ENCODE measurements at regions not wholly inside any gene's neighbourhood (a gene's known extent, or its start where the extent isn't known, plus 50 kb on each side); places are given as distances from the start of the nearest gene placed in this dataset.

DNA sequence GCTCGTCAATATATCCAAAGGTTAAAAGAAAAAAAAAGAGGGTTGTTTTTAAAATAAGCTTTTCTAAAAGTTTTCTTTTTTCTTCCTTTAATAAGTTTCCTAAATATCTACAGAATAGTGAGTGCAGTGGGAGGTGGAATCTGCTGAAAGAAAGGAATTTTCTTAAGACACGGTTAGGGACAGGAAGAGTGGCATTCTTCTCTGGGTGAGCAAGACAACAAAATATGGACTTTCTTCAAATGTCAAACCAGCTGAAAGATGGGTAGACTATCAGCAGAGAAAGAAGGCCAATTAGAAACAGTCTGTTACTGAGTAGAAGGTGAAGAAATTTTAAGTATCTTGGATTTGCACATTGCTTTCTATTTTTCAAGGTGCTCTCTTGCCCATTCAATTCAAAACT, 222.7 kb upstream of the PIK3C3 start:
- no peaks in the 10 kb centered on the region for H3K27me3 ChIP-seq
- no peak for ATAC-seq (ENCODE audit: low FRiP score in 2 of 2)
- DNase-seq = no peak
- H3K4me1 ChIP-seq = no peaks in the 10 kb centered on the region
- H3K36me3 ChIP-seq = no peaks in the 10 kb centered on the region
- no peaks in the 10 kb centered on the region for H3K9me3 ChIP-seq
- no peak overlapping the region for H3K27ac ChIP-seq
- H3K4me3 ChIP-seq = no peak overlapping the region
- no peak for TF ChIP-seq CTCF (IDR thresholded peaks at IDR 0.05)
- no peak for TF ChIP-seq POLR2AphosphoS5 (IDR thresholded peaks at IDR 0.05)
- TF ChIP-seq POLR2A (IDR thresholded peaks at IDR 0.05) = no peak
- TF ChIP-seq EP300 (IDR thresholded peaks at IDR 0.05) = no peak
- 70 to 83% methylated on average over 2 of the region's 2 CpGs for WGBS, 2 donors

- TF ChIP-seq EP300 (IDR thresholded peaks at IDR 0.05) = no peak
- TF ChIP-seq POLR2AphosphoS5 (IDR thresholded peaks at IDR 0.05) = no peak
- no peak for TF ChIP-seq POLR2A (IDR thresholded peaks at IDR 0.05)
- no peak for TF ChIP-seq CTCF (IDR thresholded peaks at IDR 0.05)
- WGBS, 2 donors = 48 to 56% methylated on average over 1 of the region's 1 CpG
- H3K27ac ChIP-seq = no peak overlapping the region
- H3K27me3 ChIP-seq = no peaks in the 10 kb centered on the region
- no peaks in the 10 kb centered on the region for H3K36me3 ChIP-seq
- H3K9me3 ChIP-seq = no peaks in the 10 kb centered on the region
- H3K4me3 ChIP-seq = no peak overlapping the region
- H3K4me1 ChIP-seq = no peaks in the 10 kb centered on the region
- ATAC-seq (ENCODE audit: low FRiP score in 2 of 2) = no peak
- DNase-seq = no peak
Measured at GRCh38 chr18:41731884-41732283, 223.2 kb upstream of the PIK3C3 start.

DNA sequence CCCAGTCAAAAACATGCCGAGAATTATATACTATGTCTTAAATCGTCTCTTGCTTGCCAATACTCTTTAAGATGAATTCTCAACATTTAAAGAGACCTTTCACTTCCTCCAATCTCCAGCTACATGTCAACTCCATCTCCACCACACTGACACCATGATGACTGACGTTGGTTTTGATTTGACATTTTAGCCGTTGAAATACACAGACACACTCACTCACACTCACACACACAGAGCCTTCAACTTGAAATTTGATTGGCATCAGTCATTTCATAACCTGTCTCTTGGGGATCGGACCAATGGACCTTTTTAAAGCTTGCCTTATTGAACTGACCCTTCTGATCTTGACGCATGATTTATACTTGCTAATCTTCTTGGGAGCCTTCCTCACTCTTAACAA, 230.8 kb upstream of the PIK3C3 start:
- no peak for ATAC-seq (ENCODE audit: low FRiP score in 2 of 2)
- DNase-seq = no peak
- Histone ChIP-seq H3K27ac (no peak overlapping the region), H3K9me3 (no peaks in the 10 kb centered on the region), H3K4me3 (no peak overlapping the region), H3K27me3 (no peaks in the 10 kb centered on the region), H3K36me3 (no peaks in the 10 kb centered on the region), H3K4me1 (no peaks in the 10 kb centered on the region)
- 83 to 87% methylated on average over 6 of the region's 6 CpGs for WGBS, 2 donors
- TF ChIP-seq POLR2AphosphoS5 (IDR thresholded peaks at IDR 0.05) (no peak), POLR2A (IDR thresholded peaks at IDR 0.05) (no peak), CTCF (IDR thresholded peaks at IDR 0.05) (no peak), EP300 (IDR thresholded peaks at IDR 0.05) (no peak)

- TF ChIP-seq POLR2A (IDR thresholded peaks at IDR 0.05) (no peak), POLR2AphosphoS5 (IDR thresholded peaks at IDR 0.05) (no peak), EP300 (IDR thresholded peaks at IDR 0.05) (no peak), CTCF (IDR thresholded peaks at IDR 0.05) (no peak)
- H3K27ac ChIP-seq = no peak overlapping the region
- WGBS, 2 donors = 44 to 52% methylated on average over 5 of the region's 5 CpGs
- DNase-seq = no peak
- ATAC-seq (ENCODE audit: low FRiP score in 2 of 2) = no peak
- H3K9me3 ChIP-seq = no peaks in the 10 kb centered on the region
- H3K27me3 ChIP-seq = no peaks in the 10 kb centered on the region
- H3K4me1 ChIP-seq = no peaks in the 10 kb centered on the region
- H3K4me3 ChIP-seq = no peak overlapping the region
- no peaks in the 10 kb centered on the region for H3K36me3 ChIP-seq
Measured at GRCh38 chr18:41721103-41721790, 233.8 kb upstream of the PIK3C3 start.

GRCh38 chr18:41720226-41720625, 234.8 kb upstream of the PIK3C3 start:
- DNase-seq (no peak), ATAC-seq (ENCODE audit: low FRiP score in 2 of 2) (no peak)
- no peaks in the 10 kb centered on the region for H3K9me3 ChIP-seq
- no peak overlapping the region for H3K4me3 ChIP-seq
- no peaks in the 10 kb centered on the region for H3K27me3 ChIP-seq
- H3K27ac ChIP-seq = no peak overlapping the region
- no peaks in the 10 kb centered on the region for H3K4me1 ChIP-seq
- H3K36me3 ChIP-seq = no peaks in the 10 kb centered on the region
- TF ChIP-seq POLR2AphosphoS5 (IDR thresholded peaks at IDR 0.05) (no peak), EP300 (IDR thresholded peaks at IDR 0.05) (no peak), CTCF (IDR thresholded peaks at IDR 0.05) (no peak), POLR2A (IDR thresholded peaks at IDR 0.05) (no peak)
- 92 to 94% methylated on average over 2 of the region's 2 CpGs for WGBS, 2 donors
